SU-DHL-6 (cell line): ENCODE measurements at regions not wholly inside any gene's neighbourhood (a gene's known extent, or its start where the extent isn't known, plus 50 kb on each side); places are given as distances from the start of the nearest gene placed in this dataset.

Experiments
- H2AFZ ChIP-seq: fragments of 200-600 bp; sonication (generic); 2 replicates; pipeline ENCODE4 v1.6.1; 2014; ENCODE audit warnings: low read depth, mild to moderate bottlenecking, moderate library complexity, mixed read lengths, antibody characterized with exemption, low read length; ENCODE audit not compliant: severe bottlenecking
- H3F3A ChIP-seq: fragments of 200-600 bp; shearing (Covaris generic); 2 replicates; pipeline ENCODE4 v1.6.0; 2016; ENCODE audit warnings: antibody characterized with exemption, mild to moderate bottlenecking; ENCODE audit not compliant: insufficient read depth
- H3K27ac ChIP-seq: fragments of 200-600 bp; sonication (generic); 2 replicates; pipeline ENCODE4 v1.5.1; 2016; ENCODE audit warnings: low read depth, mild to moderate bottlenecking, low read length, moderate library complexity, mixed read lengths
- H3K27me3 ChIP-seq: fragments of 200-600 bp; sonication (generic), shearing (Covaris generic); 2 replicates; pipeline ENCODE4 v1.6.0; 2014; ENCODE audit warnings: mild to moderate bottlenecking, low read length
- H3K36me3 ChIP-seq: fragments of 200-600 bp; sonication (generic); 2 replicates; pipeline ENCODE4 v1.6.1; 2014; ENCODE audit warnings: mild to moderate bottlenecking, low read length, mixed read lengths
- H3K4me2 ChIP-seq: fragments of 300-600, 200-600 bp; shearing (Covaris generic), sonication (generic); 2 replicates; pipeline ENCODE4 v1.6.0; 2014; ENCODE audit warnings: low read length, low read depth, mild to moderate bottlenecking; ENCODE audit not compliant: poor library complexity, severe bottlenecking
- H3K4me3 ChIP-seq: fragments of 200-600 bp; sonication (generic); 2 replicates; pipeline ENCODE4 v1.5.1; 2014; ENCODE audit warnings: antibody characterized with exemption, low read length, mild to moderate bottlenecking, mixed read lengths; ENCODE audit not compliant: insufficient read depth, poor library complexity, severe bottlenecking
- H3K79me2 ChIP-seq: fragments of 200-600 bp; sonication (generic); 2 replicates; pipeline ENCODE4 v1.6.1; 2014; ENCODE audit warnings: mild to moderate bottlenecking, low read length, moderate library complexity; ENCODE audit not compliant: insufficient read depth
- H3K9ac ChIP-seq: fragments of 200-600 bp; sonication (generic); 2 replicates; pipeline ENCODE4 v1.7.0; 2014; ENCODE audit warnings: mild to moderate bottlenecking, low read length
- H3K9me2 ChIP-seq: fragments of 200-600 bp; sonication (generic); replicated peaks from 2 replicates; pipeline ENCODE4 v1.6.1; 2014; ENCODE audit warnings: low read length; ENCODE audit not compliant: insufficient read depth
- H3K9me3 ChIP-seq: fragments of 200-600 bp; sonication (generic); 2 replicates; pipeline ENCODE4 v1.6.1; 2014; ENCODE audit warnings: low read length, mixed read lengths; ENCODE audit not compliant: insufficient read depth
- H4K20me1 ChIP-seq: fragments of 200-600 bp; sonication (generic); 2 replicates; pipeline ENCODE4 v1.6.1; 2014; ENCODE audit warnings: low read depth, mild to moderate bottlenecking, antibody characterized with exemption, low read length, moderate library complexity, mixed read lengths
- CTCF ChIP-seq: fragments of 200-600 bp; sonication (generic); IDR thresholded peaks from one replicate; pipeline ENCODE4 v1.5.1; 2017; ENCODE audit warnings: antibody characterized with exemption, mild to moderate bottlenecking, low read length, moderate library complexity; ENCODE audit not compliant: insufficient read depth, poor library complexity, severe bottlenecking
- EZH2phosphoT487 ChIP-seq: fragments of 200-600 bp; sonication (generic), shearing (Covaris generic); conservative IDR thresholded peaks from 2 replicates; pipeline ENCODE4 v1.6.1; 2018; ENCODE audit warnings: mild to moderate bottlenecking, antibody characterized with exemption, low read length, moderate library complexity, mixed read lengths

DNA sequence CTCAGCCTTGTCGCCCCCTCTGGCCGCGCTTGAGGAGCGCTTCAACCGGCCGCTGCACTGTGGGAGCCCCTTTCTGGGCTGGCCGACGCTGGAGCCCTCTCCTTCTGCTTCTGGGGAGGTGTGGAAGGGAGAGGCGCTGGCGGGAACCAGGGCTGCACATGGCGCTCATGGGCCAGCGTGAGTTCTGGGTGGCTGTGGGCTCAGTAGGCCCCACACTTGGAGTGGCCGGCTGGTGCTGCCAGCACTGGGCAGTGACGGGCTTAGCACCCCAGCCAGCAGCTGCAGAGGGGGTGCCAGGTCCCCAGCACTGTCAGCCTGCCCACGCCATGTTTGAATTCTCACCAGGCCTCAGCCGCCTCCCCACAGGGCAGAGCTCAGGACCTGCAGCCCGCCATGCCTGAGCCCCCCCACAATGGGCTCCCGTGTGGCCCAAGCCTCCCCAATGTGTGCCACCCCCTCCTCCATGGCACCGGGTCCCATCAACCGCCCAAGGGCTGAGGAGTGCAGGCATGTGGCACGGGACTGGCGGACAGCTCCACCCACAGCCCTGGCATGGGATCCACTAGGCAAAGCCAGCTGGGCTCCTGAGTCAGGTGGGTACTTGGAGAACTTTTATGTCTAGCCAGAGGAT, 615.2 kb downstream of the TRIML1 start:
- Histone ChIP-seq H4K20me1 (no peaks in the 10 kb centered on the region), H3K9me3 (no peaks in the 10 kb centered on the region), H3K4me3 (no peak overlapping the region), H3K4me2 (no peak overlapping the region), H3K9me2 (no peaks in the 10 kb centered on the region), H3K9ac (no peak overlapping the region), H2AFZ (no peak overlapping the region), H3K79me2 (no peaks in the 10 kb centered on the region), H3K36me3 (no peaks in the 10 kb centered on the region), H3K27ac (no peak overlapping the region), H3K27me3 (no peaks in the 10 kb centered on the region), H3F3A (no peaks in the 10 kb centered on the region)
- no peak for TF ChIP-seq CTCF
- no peak for TF ChIP-seq EZH2phosphoT487

DNA sequence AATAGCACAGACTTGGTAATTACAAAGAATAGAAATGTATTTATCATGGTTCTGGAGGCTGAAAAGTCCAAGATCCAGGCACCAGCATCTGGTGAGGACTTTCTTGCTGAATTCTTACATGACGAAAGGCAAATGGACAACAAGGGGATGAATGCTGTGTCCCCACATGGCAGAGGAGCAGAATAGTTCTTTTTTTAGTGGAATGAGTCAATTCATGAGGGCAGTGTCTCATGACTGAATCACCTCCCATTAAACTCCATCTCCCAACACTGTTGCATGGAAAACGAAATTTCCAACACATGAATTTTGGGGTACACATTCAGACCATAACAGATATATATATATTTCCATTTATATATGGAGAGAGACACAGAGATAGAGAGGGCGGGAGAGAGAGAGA, 628.3 kb downstream of the TRIML1 start:
- no peaks in the 10 kb centered on the region for H3F3A ChIP-seq
- no peak overlapping the region for H3K4me2 ChIP-seq
- H3K9me2 ChIP-seq: no peaks in the 10 kb centered on the region
- no peaks in the 10 kb centered on the region for H3K36me3 ChIP-seq
- H2AFZ ChIP-seq: no peak overlapping the region
- H3K4me3 ChIP-seq: no peak overlapping the region
- no peaks in the 10 kb centered on the region for H3K79me2 ChIP-seq
- H3K27ac ChIP-seq: no peak overlapping the region
- TF ChIP-seq EZH2phosphoT487 (no peak), CTCF (no peak)
- no peak overlapping the region for H3K9ac ChIP-seq
- H3K27me3 ChIP-seq: no peaks in the 10 kb centered on the region
- no peaks in the 10 kb centered on the region for H3K9me3 ChIP-seq
- H4K20me1 ChIP-seq: no peaks in the 10 kb centered on the region

GRCh38 chr4:188778905-188779304, 639.7 kb downstream of the TRIML1 start:
- Histone ChIP-seq H3K79me2 (no peaks in the 10 kb centered on the region), H3K9me2 (no peaks in the 10 kb centered on the region), H3K27me3 (no peaks in the 10 kb centered on the region), H3F3A (no peaks in the 10 kb centered on the region), H3K9ac (no peak overlapping the region), H3K27ac (no peak overlapping the region), H3K4me2 (no peak overlapping the region), H4K20me1 (no peaks in the 10 kb centered on the region), H3K9me3 (no peaks in the 10 kb centered on the region), H2AFZ (no peak overlapping the region), H3K4me3 (no peak overlapping the region), H3K36me3 (no peaks in the 10 kb centered on the region)
- TF ChIP-seq CTCF (no peak), EZH2phosphoT487 (no peak)
